Lung (tissue), 11 donors: ENCODE measurements at regions not wholly inside any gene's neighbourhood (a gene's known extent, or its start where the extent isn't known, plus 50 kb on each side); places are given as distances from the start of the nearest gene placed in this dataset.

Experiments
- ATAC-seq: fragments of 200-7000 bp; cut with Tn5 transposase; one replicate; pipeline ENCODE4 v1.9.1; 2020; ENCODE audit warnings: moderate number of reproducible peaks; ENCODE audit not compliant: insufficient read depth, low FRiP score
- DNase-seq, 3 donors: peaks; one replicate each; pipeline ENCODE4 v3.0.0-alpha.2; 2013 to 2017
- H3K27ac ChIP-seq, 2 donors: one replicate each; pipeline ENCODE4 v1.5.1; 2013; ENCODE audit warnings: mild to moderate bottlenecking in 2 of 2, moderate library complexity in 2 of 2, control low read depth in 1 of 2, inconsistent platforms in 1 of 2, low read depth in 1 of 2, low read length in 1 of 2
- H3K27me3 ChIP-seq, 3 donors: one replicate each; pipeline ENCODE4 v1.5.1; 2013; ENCODE audit warnings: low read length in 2 of 3; ENCODE audit not compliant: control insufficient read depth in 3 of 3, insufficient read depth in 3 of 3
- H3K36me3 ChIP-seq, 4 donors: one replicate each; pipeline ENCODE4 v1.5.1; 2013; ENCODE audit warnings: low read length in 4 of 4, mild to moderate bottlenecking in 1 of 4, moderate library complexity in 1 of 4; ENCODE audit not compliant: control insufficient read depth in 4 of 4, insufficient read depth in 4 of 4
- H3K4me1 ChIP-seq, 5 donors: one replicate each; pipeline ENCODE4 v1.5.1; 2013; ENCODE audit warnings: low read length in 5 of 5, mild to moderate bottlenecking in 2 of 5, moderate library complexity in 1 of 5; ENCODE audit not compliant: control insufficient read depth in 5 of 5, insufficient read depth in 5 of 5
- H3K4me3 ChIP-seq: one replicate; pipeline ENCODE4 v1.5.1; 2013; ENCODE audit warnings: mild to moderate bottlenecking, control low read depth, moderate library complexity
- H3K9ac ChIP-seq, 2 donors: one replicate each; pipeline ENCODE4 v1.5.1; 2013; ENCODE audit warnings: low read length in 2 of 2, control low read depth in 1 of 2; ENCODE audit not compliant: insufficient read depth in 1 of 2
- H3K9me3 ChIP-seq, 4 donors: one replicate each; pipeline ENCODE4 v1.5.1; 2013; ENCODE audit warnings: low read length in 3 of 4, mild to moderate bottlenecking in 1 of 4, moderate library complexity in 1 of 4; ENCODE audit not compliant: control insufficient read depth in 4 of 4, insufficient read depth in 3 of 4
- WGBS, 2 donors: extraction: QIAGEN DNeasy Blood & Tissue Kit; methylation state at CpG; one replicate each; pipeline ENCODE4 v1.1.7; 2013; 5-methylcytosine and 5-hydroxymethylcytosine counted together
- TF ChIP-seq, protein P1 (sequence below): IDR thresholded peaks from 2 replicates; pipeline ENCODE4 v1.5.1; 2012; ENCODE audit warnings: mild to moderate bottlenecking; ENCODE audit errors: control extremely low read depth, extremely low read depth
- donor health status: control.
- donor health status: control.
- donor health status: Bipolar disorder and iron deficiency.
- donor health status: healthy.
- donor health status: DM: yes; HTN: yes; CAD: no.

DNA sequence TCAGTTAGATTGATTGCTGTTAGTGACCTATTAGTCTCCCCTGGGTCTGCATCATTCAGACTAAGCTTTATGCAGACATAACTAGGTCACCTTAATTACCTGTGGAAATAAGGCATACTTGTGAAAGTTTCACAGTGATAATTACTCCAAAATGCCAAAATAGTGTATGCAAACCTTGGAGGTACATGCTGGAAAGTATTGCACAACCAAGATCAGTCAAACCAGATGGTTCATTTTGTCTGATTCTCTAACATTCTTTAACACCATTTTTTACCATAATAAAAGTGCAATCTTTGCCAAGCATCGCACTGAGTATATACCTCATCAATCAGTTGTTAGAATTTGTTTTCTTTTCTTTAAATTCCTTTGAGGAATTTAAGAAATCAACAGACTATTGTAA is 186.3 kb upstream of the TMEFF2 start:
- H3K9me3 ChIP-seq, result no peaks in the 10 kb centered on the region
- 68 to 73% methylated on average over 1 of the region's 1 CpG for WGBS, 2 donors
- H3K4me3 ChIP-seq, result no peak overlapping the region
- no peak for ATAC-seq
- no peak overlapping the region for H3K9ac ChIP-seq
- H3K27ac ChIP-seq, result no peak overlapping the region
- TF ChIP-seq, protein P1, sequence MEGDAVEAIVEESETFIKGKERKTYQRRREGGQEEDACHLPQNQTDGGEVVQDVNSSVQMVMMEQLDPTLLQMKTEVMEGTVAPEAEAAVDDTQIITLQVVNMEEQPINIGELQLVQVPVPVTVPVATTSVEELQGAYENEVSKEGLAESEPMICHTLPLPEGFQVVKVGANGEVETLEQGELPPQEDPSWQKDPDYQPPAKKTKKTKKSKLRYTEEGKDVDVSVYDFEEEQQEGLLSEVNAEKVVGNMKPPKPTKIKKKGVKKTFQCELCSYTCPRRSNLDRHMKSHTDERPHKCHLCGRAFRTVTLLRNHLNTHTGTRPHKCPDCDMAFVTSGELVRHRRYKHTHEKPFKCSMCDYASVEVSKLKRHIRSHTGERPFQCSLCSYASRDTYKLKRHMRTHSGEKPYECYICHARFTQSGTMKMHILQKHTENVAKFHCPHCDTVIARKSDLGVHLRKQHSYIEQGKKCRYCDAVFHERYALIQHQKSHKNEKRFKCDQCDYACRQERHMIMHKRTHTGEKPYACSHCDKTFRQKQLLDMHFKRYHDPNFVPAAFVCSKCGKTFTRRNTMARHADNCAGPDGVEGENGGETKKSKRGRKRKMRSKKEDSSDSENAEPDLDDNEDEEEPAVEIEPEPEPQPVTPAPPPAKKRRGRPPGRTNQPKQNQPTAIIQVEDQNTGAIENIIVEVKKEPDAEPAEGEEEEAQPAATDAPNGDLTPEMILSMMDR, result no peak
- DNase-seq, result no peak
- no peaks in the 10 kb centered on the region for H3K4me1 ChIP-seq
- no peaks in the 10 kb centered on the region for H3K36me3 ChIP-seq
- no peaks in the 10 kb centered on the region for H3K27me3 ChIP-seq

DNA sequence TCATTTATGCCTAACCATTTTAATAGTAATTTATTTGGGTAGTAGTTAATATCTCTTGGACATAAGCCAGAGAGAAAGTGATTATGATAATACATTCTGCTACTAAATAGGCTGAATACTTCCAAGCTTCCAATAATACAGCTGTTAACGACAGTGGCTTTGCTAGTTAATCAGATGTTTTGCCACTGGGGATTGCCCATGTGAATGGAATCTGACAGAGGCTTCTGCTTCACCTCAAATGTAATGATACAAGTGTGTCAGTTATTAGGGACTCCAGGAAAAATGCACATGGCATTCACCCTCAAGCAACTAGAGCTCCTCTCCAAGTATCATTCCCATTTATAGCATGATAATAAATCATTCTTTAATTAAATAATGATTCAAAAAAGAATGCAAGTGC is 185.0 kb upstream of the TMEFF2 start:
- no peaks in the 10 kb centered on the region for H3K36me3 ChIP-seq
- H3K27ac ChIP-seq, result no peak overlapping the region
- H3K9ac ChIP-seq, result no peak overlapping the region
- H3K4me1 ChIP-seq, result no peaks in the 10 kb centered on the region
- no peak for ATAC-seq
- H3K4me3 ChIP-seq, result no peak overlapping the region
- H3K9me3 ChIP-seq, result no peaks in the 10 kb centered on the region
- no peak for DNase-seq
- WGBS, 2 donors, result 70 to 85% methylated on average over 1 of the region's 1 CpG
- TF ChIP-seq, protein P1, result no peak
- no peaks in the 10 kb centered on the region for H3K27me3 ChIP-seq

DNA sequence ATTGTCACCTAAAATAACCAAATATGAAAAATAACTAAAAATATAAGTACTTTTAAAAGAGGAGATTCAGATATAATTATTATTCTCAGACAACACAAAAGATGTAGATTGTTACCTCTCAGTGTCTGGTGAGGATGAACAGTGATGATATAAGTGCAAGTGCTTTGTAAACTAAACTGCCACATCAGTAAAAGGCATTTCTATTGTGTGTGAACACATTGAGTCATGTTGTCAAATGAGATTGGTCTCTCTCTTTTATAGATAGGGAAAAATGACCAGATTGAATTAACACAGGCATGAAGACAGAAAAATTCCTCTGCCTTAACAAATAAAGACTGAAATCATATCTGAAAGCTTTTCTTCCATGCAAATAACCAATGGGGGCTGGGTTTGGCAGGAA is 182.4 kb upstream of the TMEFF2 start:
- ATAC-seq, result no peak
- Histone ChIP-seq H3K9me3 (no peaks in the 10 kb centered on the region), H3K27ac (no peak overlapping the region), H3K4me3 (no peak overlapping the region), H3K4me1 (no peaks in the 10 kb centered on the region), H3K36me3 (no peaks in the 10 kb centered on the region), H3K9ac (no peak overlapping the region), H3K27me3 (no peaks in the 10 kb centered on the region)
- TF ChIP-seq, protein P1, result no peak
- DNase-seq, result no peak

DNA sequence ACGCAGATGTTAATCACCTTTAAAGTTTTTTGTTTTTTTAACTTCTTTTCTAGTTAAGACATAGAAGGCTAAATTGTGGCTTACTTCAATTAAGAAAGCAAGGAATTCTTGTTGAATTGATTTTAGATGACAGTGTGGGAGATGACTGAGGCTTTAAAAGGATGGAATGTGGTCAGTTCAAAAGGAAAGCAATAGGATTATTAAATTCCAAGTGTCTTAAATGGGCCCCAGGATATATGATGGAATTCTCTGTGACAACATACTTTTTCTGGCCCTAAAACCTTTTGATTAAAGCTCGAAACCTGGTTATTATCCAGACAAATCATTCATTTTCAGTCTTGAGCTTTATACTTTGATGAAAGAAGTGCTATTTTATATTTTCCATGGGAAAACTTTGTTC is 179.0 kb upstream of the TMEFF2 start:
- Histone ChIP-seq H3K4me3 (no peak overlapping the region), H3K4me1 (no peaks in the 10 kb centered on the region), H3K9me3 (peaks cover 0 to 3% (median 0%) of the 10 kb centered on the region in 4 donors), H3K27ac (no peak overlapping the region), H3K27me3 (no peaks in the 10 kb centered on the region), H3K36me3 (no peaks in the 10 kb centered on the region), H3K9ac (no peak overlapping the region)
- DNase-seq (no peak), ATAC-seq (no peak)
- TF ChIP-seq, protein P1, result no peak
- 82 to 87% methylated on average over 2 of the region's 2 CpGs for WGBS, 2 donors
